GM19397 (cell line): ENCODE measurements at regions not wholly inside any gene's neighbourhood (a gene's known extent, or its start where the extent isn't known, plus 50 kb on each side); places are given as distances from the start of the nearest gene placed in this dataset.
"Not testable (repeated sequence)": the region's sequence is repeated elsewhere in the genome, so short reads cannot be mapped to it uniquely, and the experiment has no call there.

ENCODE experiments used
- ATAC-seq: cut with Tn5 transposase; IDR thresholded peaks from one replicate; pipeline ENCODE4 v1.9.1; 2021; ENCODE audit warnings: mild to moderate bottlenecking, moderate library complexity; ENCODE audit not compliant: unreplicated experiment

- peak; percentile 93 for ATAC-seq
Measured at GRCh38 chr5:50501491-50502228, 60.6 kb upstream of the EMB start.

DNA sequence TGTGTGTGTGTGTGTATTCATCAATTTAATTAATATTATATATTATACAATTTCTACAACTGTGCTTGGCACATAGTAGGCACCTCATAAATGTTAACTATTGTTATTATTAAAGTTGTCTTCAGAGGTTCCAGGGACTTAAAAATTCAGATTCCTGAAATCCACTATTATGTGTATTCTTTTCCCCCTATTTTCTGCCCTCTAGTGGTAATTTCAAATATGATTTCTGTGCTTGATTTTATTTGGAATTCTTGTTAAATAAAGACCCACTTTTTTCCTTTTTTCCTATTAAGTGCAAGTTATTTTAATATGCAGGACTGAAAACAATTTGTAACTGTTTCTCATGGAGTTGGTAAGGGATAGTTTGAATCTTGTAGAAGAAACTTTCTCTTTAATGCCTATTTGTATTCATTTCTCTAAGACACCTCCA, 72.0 kb upstream of the EMB start:
- ATAC-seq = not testable (repeated sequence)

DNA sequence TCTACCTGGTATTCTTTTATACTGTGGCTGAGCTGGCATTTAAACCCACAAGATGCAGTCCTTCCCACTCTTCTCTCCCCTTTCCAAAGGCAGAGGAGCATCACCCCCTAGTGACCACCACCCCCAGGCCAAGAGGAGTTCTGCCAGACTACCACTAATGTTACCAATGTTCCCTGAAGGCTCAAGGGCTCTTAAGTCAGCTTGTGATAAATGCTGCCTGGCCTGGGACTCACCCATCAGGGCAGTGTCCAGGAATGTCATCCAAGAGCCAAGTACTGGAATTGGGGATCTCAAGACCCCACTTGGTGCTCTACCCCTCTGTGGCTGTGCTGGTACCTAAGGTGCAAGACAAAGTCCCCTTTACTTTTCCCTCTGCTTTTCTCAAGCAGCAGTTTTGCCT, 80.0 kb upstream of the EMB start:
- ATAC-seq = not testable (repeated sequence)

DNA sequence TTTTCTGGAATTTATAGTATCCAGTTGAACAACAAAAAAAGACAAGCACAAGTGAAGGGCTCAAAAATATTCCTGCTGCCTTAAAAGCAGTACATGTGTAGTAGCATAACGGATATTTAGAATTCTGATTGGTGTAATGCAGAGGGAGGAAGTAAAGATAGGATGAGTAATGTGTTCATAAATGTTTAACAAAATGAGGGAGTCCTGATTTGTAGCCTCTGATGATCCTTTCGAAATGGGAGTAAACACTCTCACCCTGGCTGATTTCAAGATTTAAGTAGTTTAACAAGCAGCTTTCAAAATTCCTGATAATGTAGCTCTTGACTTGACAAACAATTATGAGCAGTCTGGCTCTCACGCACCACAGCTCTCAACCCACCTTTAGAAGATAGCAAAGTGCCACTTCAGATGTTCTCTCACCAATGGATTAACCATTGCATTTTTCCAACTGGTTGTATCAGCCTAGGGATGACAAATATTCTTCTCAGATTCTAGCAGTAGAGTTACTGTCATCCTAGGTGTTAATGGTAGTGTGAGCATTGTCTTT, 86.5 kb upstream of the EMB start:
- ATAC-seq = not testable (repeated sequence)

DNA sequence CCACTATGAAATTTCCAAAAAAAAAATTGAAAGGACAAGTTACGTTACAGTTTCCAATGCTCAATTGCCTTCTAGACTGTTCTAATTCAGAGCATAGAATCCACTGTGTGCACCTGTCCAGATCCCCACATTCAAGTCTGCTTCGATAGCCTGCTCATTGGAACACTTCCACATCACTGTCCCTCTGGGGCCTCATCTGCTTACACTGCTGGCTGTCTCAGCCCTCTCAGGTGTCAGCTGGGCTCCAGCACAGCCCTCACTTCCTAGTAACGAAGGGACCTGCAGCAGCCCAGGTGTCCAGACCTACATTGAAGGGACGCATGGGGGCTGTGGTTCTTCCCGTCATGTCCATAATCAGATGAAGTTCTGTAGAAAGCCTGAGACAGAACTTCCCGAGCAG, 94.3 kb upstream of the EMB start:
- ATAC-seq = no peak

DNA sequence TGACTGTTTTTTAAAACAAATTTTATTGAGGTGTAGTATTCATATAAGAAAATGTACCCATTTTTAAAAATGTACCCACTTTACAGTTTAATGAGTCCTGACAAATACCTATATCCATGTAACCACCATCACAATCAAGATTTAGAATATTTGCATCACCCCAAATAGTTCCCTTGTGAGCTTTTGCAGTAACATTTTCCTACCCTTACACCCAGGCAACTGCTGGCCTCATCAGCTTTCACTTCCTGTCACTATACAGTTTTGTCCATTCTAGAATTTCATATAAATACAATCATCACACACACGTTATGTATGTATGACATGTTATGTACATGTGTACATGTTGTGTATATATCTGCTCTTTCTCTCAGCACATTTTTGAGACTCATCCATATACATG, 96.4 kb upstream of the EMB start:
- ATAC-seq = not testable (repeated sequence)

- ATAC-seq = peak; percentile 81
Measured at GRCh38 chr5:50547303-50547702, 106.2 kb upstream of the EMB start.

- ATAC-seq = no peak
Measured at GRCh38 chr5:50550267-50550666, 109.2 kb upstream of the EMB start.

DNA sequence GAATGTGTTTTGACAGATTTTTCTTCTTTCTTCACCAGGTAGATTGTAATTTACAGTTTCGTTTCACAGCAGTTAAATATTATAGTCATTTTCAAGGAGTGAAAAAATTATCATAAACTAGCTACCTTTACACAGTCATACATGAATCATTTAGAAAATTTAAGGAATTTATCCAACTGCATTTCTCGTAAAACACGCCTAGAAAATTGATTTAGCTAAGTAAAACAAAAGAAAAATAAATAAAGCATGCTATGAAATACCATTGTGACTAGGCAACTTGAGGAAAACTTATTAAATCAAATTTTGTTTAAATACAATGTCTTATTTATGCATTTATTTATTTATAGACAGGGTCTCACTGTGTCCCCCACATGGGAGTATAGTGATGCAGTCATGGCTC, 109.9 kb upstream of the EMB start:
- ATAC-seq = no peak

GRCh38 chr5:50553560-50553984, 112.5 kb upstream of the EMB start:
- no peak for ATAC-seq

GRCh38 chr5:50558640-50559039, 107.8 kb upstream of the PARP8 start:
- not testable (repeated sequence) for ATAC-seq

- ATAC-seq = no peak
Measured at GRCh38 chr5:50559955-50560354, 106.5 kb upstream of the PARP8 start.

GRCh38 chr5:50562694-50563093, 103.7 kb upstream of the PARP8 start:
- no peak for ATAC-seq

- peak; percentile 47 for ATAC-seq
Measured at GRCh38 chr5:50564079-50564478, 102.4 kb upstream of the PARP8 start.

- no peak for ATAC-seq
Measured at GRCh38 chr5:50564558-50564957, 101.9 kb upstream of the PARP8 start.

DNA sequence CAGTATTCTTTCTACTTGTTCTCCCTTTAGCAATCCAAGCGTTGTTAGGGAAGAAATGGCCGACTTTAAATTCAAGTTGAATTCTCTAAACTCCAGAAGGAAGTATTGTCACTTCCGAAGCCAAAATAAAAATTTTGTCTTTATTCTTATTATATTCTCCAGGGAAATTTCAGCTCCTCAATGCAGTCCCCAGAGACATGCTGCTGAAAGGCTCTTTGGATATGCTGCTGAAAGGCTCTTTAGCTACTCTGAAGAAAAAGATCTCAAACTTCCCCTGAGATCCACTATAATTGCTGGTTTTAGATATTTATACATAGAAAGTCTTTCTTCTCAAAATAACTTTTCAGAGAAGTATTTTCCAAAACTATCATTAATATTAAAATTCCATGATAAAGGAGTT, 92.3 kb upstream of the PARP8 start:
- no peak for ATAC-seq

DNA sequence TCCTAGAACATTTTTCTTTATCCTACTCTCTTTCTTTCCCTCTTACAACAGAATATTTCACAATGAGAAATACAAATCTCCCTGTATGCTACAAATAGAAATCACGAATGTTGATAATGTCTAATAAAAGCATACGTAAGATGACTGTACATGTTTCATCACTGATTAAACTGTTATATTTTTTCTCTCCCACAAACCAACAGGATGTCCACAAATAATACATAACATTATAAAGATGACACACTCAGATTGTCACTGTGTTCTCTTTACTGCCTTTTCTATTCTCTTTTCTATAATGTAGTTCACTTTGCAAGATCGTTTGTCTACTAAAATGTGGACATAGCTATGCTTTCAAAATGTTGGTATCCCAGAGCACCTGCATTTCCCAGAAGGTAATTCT, 90.7 kb upstream of the PARP8 start:
- ATAC-seq = no peak

DNA sequence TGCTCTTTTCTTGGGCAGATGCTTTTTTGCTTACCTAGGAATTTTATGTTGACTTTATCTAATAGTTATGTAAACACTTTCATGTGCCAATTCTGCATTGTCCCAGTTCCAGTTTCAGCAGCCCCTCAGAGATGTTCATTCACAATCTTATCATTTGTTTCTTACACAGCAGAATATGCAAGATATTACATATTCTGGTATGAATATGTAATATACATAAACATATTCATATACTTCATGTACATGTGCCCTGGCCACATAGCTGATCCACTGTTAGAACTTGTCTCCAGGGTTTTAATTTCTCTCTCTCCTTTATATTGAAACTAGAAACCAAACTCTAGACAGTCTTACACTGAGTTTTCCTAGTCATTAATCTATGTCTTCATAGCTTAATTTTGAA, 90.2 kb upstream of the PARP8 start:
- no peak for ATAC-seq

GRCh38 chr5:50576686-50577256, 89.7 kb upstream of the PARP8 start:
- no peak for ATAC-seq

DNA sequence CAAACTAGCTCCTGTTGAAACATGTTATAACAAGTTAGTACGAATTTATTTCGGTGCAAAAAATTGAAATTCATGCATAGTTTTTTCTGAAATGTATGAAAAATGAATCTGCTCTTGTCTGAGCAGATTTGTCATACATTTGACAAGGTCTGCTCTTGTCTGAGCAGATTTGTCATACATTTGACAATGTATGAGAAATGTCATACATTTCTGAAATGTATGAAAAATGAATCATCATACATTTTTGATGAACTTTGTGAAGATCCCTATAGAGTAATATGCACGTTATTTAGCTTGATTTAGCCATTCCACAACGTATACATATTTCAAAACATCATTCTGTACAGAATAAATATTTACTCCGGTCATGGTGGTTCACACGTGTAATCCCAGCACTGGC, 85.9 kb upstream of the PARP8 start:
- no peak for ATAC-seq

- not testable (repeated sequence) for ATAC-seq
Measured at GRCh38 chr5:50581845-50582244, 84.6 kb upstream of the PARP8 start.

- ATAC-seq = no peak
Measured at GRCh38 chr5:50582699-50583098, 83.7 kb upstream of the PARP8 start.
